Body of pancreas (tissue), 4 donors: ENCODE measurements at regions not wholly inside any gene's neighbourhood (a gene's known extent, or its start where the extent isn't known, plus 50 kb on each side); places are given as distances from the start of the nearest gene placed in this dataset.
"Not testable (repeated sequence)": the region's sequence is repeated elsewhere in the genome, so short reads cannot be mapped to it uniquely, and the experiment has no call there.

ENCODE experiments used
- ATAC-seq: fragments of 150-250 bp; one replicate; pipeline ENCODE4 v1.9.1; 2016
- DNase-seq, 4 donors: peaks; one replicate each; pipeline ENCODE4 v3.0.0-alpha.2; 2019
- H3K27ac ChIP-seq, 4 donors: fragments of 200-600 bp; sonication (generic); 1 replicate in 3 of 4; 2 replicates in 1 of 4; pipeline versions ENCODE4 v1.5.1 to v1.6.1; 2016 to 2019; ENCODE audit warnings: mild to moderate bottlenecking in 1 of 4, mixed read lengths in 1 of 4, moderate library complexity in 1 of 4
- H3K27me3 ChIP-seq, 2 donors: fragments of 200-600 bp; sonication (generic); one replicate each; pipeline ENCODE4 v1.6.0; 2016; ENCODE audit warnings: mild to moderate bottlenecking in 1 of 2
- H3K36me3 ChIP-seq, 2 donors: fragments of 200-600 bp; sonication (generic); replicated peaks in 1 of 2; 2 replicates each; pipeline ENCODE4 v1.5.1; 2016; ENCODE audit warnings: low read depth in 2 of 2; ENCODE audit not compliant: insufficient read depth in 1 of 2
- H3K4me1 ChIP-seq: fragments of 200-600 bp; sonication (generic); one replicate; pipeline ENCODE4 v1.6.0; 2016
- H3K4me3 ChIP-seq, 2 donors: fragments of 200-600 bp; sonication (generic); 1 replicate in 1 of 2; 2 replicates in 1 of 2; pipeline ENCODE4 v1.5.1; 2016 to 2019
- H3K9me3 ChIP-seq, 3 donors: fragments of 200-600 bp; sonication (generic); 1 replicate in 2 of 3; 2 replicates in 1 of 3; pipeline ENCODE4 v1.5.1; 2016
- POLR2A ChIP-seq, 3 donors: fragments of 450-650 bp; IDR thresholded peaks; one replicate each; pipeline ENCODE4 v1.6.1; 2016; ENCODE audit warnings: antibody characterized with exemption in 3 of 3, mild to moderate bottlenecking in 2 of 3
- WGBS, 2 donors: methylation state at CpG; one replicate each; pipeline ENCODE4 v1.1.5; 2017; 5-methylcytosine and 5-hydroxymethylcytosine counted together
- intact Hi-C: fragments of 100-400 bp; cut with DNase I; formaldehyde crosslinking; loops from one replicate; pipeline ENCODE4 v1.15.1; 2023
- TF ChIP-seq, protein P1 (sequence below), 7 experiments: fragments of 450-650 bp in 4 of 7; fragments of 200-600 bp in 3 of 7; sonication (generic) in 3 of 7; IDR thresholded peaks; one replicate each; pipeline ENCODE4 v1.5.1; 2016 to 2019; ENCODE audit warnings: antibody characterized with exemption in 7 of 7

DNA sequence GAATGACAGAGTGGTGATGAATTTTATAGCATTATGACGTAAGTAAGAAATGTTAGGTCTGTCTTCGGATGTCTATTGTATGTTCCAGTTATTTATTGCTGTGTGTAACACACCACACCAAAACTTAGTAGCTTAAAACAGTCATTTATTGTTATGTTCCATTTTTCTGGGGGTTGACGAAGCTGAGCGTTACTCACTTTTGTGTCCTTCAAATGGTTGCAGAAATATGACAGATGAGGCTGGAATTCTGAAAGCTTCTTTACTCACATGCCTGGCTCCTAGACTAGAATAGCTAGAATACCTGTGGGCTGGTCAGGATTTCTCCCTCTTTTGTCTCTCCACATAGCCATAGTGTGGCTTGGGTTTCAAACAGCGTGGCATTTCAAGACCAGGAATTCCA lies 62.1 kb upstream of the S1PR1 start:
- Histone ChIP-seq H3K9me3 (no peaks in the 10 kb centered on the region), H3K27me3 (no peaks in the 10 kb centered on the region), H3K4me1 (no peaks in the 10 kb centered on the region), H3K36me3 (no peaks in the 10 kb centered on the region), H3K4me3 (no peak overlapping the region), H3K27ac (no peak overlapping the region)
- TF ChIP-seq POLR2A (IDR thresholded peaks at IDR 0.05), result no peak
- TF ChIP-seq, protein P1, sequence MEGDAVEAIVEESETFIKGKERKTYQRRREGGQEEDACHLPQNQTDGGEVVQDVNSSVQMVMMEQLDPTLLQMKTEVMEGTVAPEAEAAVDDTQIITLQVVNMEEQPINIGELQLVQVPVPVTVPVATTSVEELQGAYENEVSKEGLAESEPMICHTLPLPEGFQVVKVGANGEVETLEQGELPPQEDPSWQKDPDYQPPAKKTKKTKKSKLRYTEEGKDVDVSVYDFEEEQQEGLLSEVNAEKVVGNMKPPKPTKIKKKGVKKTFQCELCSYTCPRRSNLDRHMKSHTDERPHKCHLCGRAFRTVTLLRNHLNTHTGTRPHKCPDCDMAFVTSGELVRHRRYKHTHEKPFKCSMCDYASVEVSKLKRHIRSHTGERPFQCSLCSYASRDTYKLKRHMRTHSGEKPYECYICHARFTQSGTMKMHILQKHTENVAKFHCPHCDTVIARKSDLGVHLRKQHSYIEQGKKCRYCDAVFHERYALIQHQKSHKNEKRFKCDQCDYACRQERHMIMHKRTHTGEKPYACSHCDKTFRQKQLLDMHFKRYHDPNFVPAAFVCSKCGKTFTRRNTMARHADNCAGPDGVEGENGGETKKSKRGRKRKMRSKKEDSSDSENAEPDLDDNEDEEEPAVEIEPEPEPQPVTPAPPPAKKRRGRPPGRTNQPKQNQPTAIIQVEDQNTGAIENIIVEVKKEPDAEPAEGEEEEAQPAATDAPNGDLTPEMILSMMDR (IDR thresholded peaks at IDR 0.05), result no peak
- WGBS, 2 donors, result 76 to 81% methylated on average over 5 of the region's 5 CpGs
- ATAC-seq (no peak), DNase-seq (no peak)
- intact Hi-C loops, result no loop called here

DNA sequence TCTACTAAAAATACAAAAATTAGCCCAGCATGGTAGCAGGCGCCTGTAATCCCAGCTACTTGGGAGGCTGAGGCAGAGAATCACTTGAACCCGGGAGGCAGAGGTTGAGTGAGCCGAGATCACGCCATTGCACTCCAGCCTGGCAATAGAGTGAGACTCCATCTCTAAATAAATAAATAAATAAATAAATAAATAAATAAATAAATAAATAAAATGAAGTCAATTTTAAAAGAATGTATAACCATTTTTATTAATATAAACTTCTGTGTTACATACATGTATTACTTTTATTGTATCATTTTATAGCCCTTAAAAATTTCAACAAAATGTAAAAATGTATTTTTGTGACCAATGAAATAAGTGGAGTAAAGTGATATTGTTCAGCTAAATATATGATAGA lies 62.5 kb upstream of the S1PR1 start:
- WGBS, 2 donors, result 87 to 90% methylated on average over 4 of the region's 4 CpGs
- H3K27ac ChIP-seq, ATAC-seq, H3K4me1 ChIP-seq, H3K36me3 ChIP-seq, H3K4me3 ChIP-seq, intact Hi-C loops, DNase-seq, H3K9me3 ChIP-seq, H3K27me3 ChIP-seq: not testable (repeated sequence)

DNA sequence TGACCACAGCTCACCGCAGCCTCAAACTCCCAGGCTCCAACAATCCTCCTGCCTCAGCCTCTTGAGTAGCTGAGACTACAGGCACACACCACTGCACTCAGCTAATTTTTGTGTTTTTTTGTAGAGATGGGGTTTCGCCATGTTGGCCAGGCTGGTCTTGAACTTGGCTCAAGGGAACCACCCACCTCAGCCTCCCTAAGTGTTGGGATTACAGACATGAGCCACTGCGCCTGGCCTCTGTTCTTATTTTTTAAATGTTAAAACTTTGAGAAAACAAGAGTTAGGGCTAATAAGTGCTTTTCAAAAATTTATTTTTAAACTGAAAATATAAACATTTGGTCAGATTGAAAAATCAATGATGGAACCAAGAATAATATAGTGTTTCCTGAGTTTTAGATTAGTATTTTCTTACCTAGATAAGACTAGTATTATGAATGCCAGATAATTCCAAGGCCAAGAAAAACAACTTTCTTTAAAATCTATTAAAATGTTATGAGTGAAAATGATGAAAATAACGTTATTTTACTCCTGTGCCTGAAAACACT lies 66.2 kb upstream of the S1PR1 start:
- Histone ChIP-seq H3K9me3 (no peaks in the 10 kb centered on the region), H3K27ac (no peak overlapping the region), H3K4me1 (no peaks in the 10 kb centered on the region), H3K4me3 (no peak overlapping the region), H3K36me3 (no peaks in the 10 kb centered on the region), H3K27me3 (no peaks in the 10 kb centered on the region)
- DNase-seq (no peak), ATAC-seq (no peak)
- intact Hi-C loops, result no loop called here
- no peak for TF ChIP-seq POLR2A (IDR thresholded peaks at IDR 0.05)
- TF ChIP-seq, protein P1 (IDR thresholded peaks at IDR 0.05), result no peak
- WGBS, 2 donors, result 78 to 82% methylated on average over 4 of the region's 4 CpGs

DNA sequence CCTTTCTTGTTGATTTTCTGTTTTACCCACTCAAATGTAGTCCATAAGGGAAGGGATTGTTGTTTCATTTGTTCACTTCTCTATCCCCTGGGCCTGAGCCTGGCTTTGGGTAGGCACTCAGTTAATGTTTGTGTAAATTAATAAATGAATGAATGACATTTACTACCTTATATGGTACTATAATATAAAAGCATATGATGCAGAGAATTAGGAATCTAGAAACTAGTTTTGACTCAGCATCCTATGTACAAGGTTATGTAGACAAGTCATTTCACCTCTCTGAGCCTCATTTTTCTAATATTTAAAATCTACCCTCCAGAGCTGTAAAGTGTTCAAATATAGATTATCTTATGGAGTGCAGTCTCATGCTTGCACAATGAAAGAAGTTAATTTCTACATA lies 68.9 kb upstream of the S1PR1 start:
- H3K36me3 ChIP-seq, result no peaks in the 10 kb centered on the region
- H3K4me1 ChIP-seq, result no peaks in the 10 kb centered on the region
- no peaks in the 10 kb centered on the region for H3K27me3 ChIP-seq
- H3K27ac ChIP-seq, result no peak overlapping the region
- H3K9me3 ChIP-seq, result no peaks in the 10 kb centered on the region
- TF ChIP-seq POLR2A (IDR thresholded peaks at IDR 0.05), result no peak
- TF ChIP-seq, protein P1 (IDR thresholded peaks at IDR 0.05), result no peak
- intact Hi-C loops, result no loop called here
- ATAC-seq (no peak), DNase-seq (no peak)
- H3K4me3 ChIP-seq, result no peak overlapping the region

DNA sequence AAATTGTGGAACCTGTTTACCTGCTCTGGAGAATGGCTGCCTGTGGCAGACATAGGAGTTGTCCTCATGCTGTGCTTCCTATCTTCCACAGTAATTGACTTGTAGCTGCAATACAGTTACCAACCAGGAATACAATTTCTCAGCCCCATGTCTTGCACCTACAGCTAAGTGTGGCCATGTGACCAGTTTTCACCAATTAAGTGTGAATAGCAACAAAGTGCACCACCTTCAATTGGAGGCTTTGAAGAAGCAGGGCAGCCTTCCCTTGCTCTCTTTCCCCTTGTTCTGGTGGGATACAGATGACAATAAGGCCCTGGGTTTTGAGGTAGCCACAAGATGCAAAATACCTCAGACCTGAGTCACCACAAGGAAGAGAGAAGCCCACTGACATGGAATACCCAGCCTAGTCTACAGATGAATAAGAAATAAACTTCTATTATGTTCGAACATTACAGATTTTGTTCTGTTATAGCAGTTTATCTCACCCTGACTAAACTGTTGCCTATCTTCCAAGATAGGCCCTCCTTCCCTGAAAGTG lies 70.2 kb upstream of the S1PR1 start:
- no peak overlapping the region for H3K27ac ChIP-seq
- no peak overlapping the region for H3K4me3 ChIP-seq
- DNase-seq (no peak), ATAC-seq (no peak)
- WGBS, 2 donors, result 69 to 78% methylated on average over 1 of the region's 1 CpG
- no peaks in the 10 kb centered on the region for H3K9me3 ChIP-seq
- H3K4me1 ChIP-seq, result no peaks in the 10 kb centered on the region
- TF ChIP-seq POLR2A (IDR thresholded peaks at IDR 0.05), result no peak
- TF ChIP-seq, protein P1 (IDR thresholded peaks at IDR 0.05), result no peak
- intact Hi-C loops, result no loop called here
- no peaks in the 10 kb centered on the region for H3K36me3 ChIP-seq
- H3K27me3 ChIP-seq, result no peaks in the 10 kb centered on the region
